ENCODE measurements at regions not wholly inside any gene's neighbourhood (a gene's known extent, or its start where the extent isn't known, plus 50 kb on each side); places are given as distances from the start of the nearest gene placed in this dataset.

GRCh38 chr22:22359465-22359864 is 114.9 kb downstream of the VPREB1 start:
- no peak for TF ChIP-seq POLR2A (IDR thresholded peaks at IDR 0.05)
- no peak for TF ChIP-seq CTCF (IDR thresholded peaks at IDR 0.05)

Data from body of pancreas (tissue), 4 donors.